ENCODE measurements at regions not wholly inside any gene's neighbourhood (a gene's known extent, or its start where the extent isn't known, plus 50 kb on each side); places are given as distances from the start of the nearest gene placed in this dataset.

GRCh38 chr1:34372891-34373290, 196.2 kb downstream of the C1orf94 start:
- Histone ChIP-seq H3K14ac (ENCODE audit: insufficient read depth, low read length) (no peak overlapping the region), H4K91ac (ENCODE audit: insufficient read length, low read depth, low read length) (no peak overlapping the region), H2BK20ac (ENCODE audit: low read depth, low read length, poor library complexity, severe bottlenecking) (no peak overlapping the region), H2BK5ac (ENCODE audit: insufficient read length, low read length) (no peak overlapping the region), H3K56ac (ENCODE audit: insufficient read length, low read depth, low read length) (no peak overlapping the region), H3K4me2 (ENCODE audit: insufficient read depth, insufficient read length, low read length) (no peak overlapping the region), H3T11ph (ENCODE audit: low read length) (no peak overlapping the region), H3K9me3 (ENCODE audit: control insufficient read depth, low read depth, low read length) (no peaks in the 10 kb centered on the region), H3K27ac (ENCODE audit: insufficient read length, low read depth, low read length) (no peak overlapping the region), H4K5ac (ENCODE audit: insufficient read length, low read depth, low read length) (no peak overlapping the region), H3K18ac (ENCODE audit: insufficient read length, low read depth, low read length) (no peak overlapping the region), H3K79me2 (ENCODE audit: insufficient read depth, low read length) (no peaks in the 10 kb centered on the region), H3K4ac (ENCODE audit: low read depth, low read length) (no peak overlapping the region), H4K20me1 (ENCODE audit: control insufficient read depth, insufficient read depth, insufficient read length) (no peaks in the 10 kb centered on the region), H3K4me1 (ENCODE audit: insufficient read depth, low read length) (no peaks in the 10 kb centered on the region), H2BK120ac (ENCODE audit: low read depth, low read length, poor library complexity, severe bottlenecking) (no peak overlapping the region), H3K23me2 (ENCODE audit: insufficient read length, low read depth, low read length, poor library complexity, severe bottlenecking) (no peaks in the 10 kb centered on the region), H2AFZ (ENCODE audit: low read length) (no peak overlapping the region), H2BK12ac (ENCODE audit: insufficient read length, low read depth, low read length) (no peak overlapping the region), H2BK15ac (ENCODE audit: low read depth, low read length) (no peak overlapping the region), H3K27me3 (ENCODE audit: insufficient read depth, low read length) (no peaks in the 10 kb centered on the region), H3K23ac (ENCODE audit: insufficient read length, low read depth, low read length) (no peak overlapping the region), H4K8ac (replicated peaks; ENCODE audit: insufficient read length, low read depth, low read length) (no peak overlapping the region), H2AK5ac (ENCODE audit: insufficient read length, low read length) (no peak overlapping the region), H3K9ac (ENCODE audit: extremely low read depth, insufficient read length, low read length) (no peak overlapping the region), H3K79me1 (ENCODE audit: insufficient read depth, low read depth, low read length, poor library complexity, severe bottlenecking) (no peaks in the 10 kb centered on the region)
- Mint-ChIP-seq H3K27me3 (ENCODE audit: low read depth) (peaks cover 25% of the 10 kb centered on the region), H3K4me1 (peaks cover 0 to 5% of the 10 kb centered on the region in 2 experiments; a peak in 1 of 4 replicates), H3K27ac (no peak overlapping the region), H3K4me3 (no peak overlapping the region), H3K36me3 (ENCODE audit: insufficient read depth in 1 of 3, low read depth in 3 of 3) (no peaks in the 10 kb centered on the region; a peak in 1 of 7 replicates), H3K9me3 (peaks cover 0 to 5% of the 10 kb centered on the region in 2 experiments; a peak in 2 of 5 replicates)
- DNase-seq, result no peak
- no peak for TF ChIP-seq CTCF (conservative IDR thresholded peaks at IDR 0.05)
- no CpG with 5 or more reads among the region's 1 CpG for WGBS (ENCODE audit: extremely low coverage, insufficient read length, low lambda C conversion rate)

Data from H9 (cell line).